Activated CD4-positive, alpha-beta T cell treated with anti-CD3 and anti-CD28 coated beads for 48 hours (primary cell): ENCODE measurements at regions not wholly inside any gene's neighbourhood (a gene's known extent, or its start where the extent isn't known, plus 50 kb on each side); places are given as distances from the start of the nearest gene placed in this dataset.
A peak's percentile ranks its signal among the peaks of the same experiment; 100 is the strongest.
"Not testable (repeated sequence)": the region's sequence is repeated elsewhere in the genome, so short reads cannot be mapped to it uniquely, and the experiment has no call there.

Experiments used
- DNase-seq: peaks from one replicate; pipeline ENCODE4 v3.0.0-alpha.2; 2020

GRCh38 chr6:158881276-158881675 lies 62.1 kb upstream of the EZR start:
- DNase-seq = not testable (repeated sequence)

GRCh38 chr6:158879180-158879579 lies 60.0 kb upstream of the EZR start:
- DNase-seq = peak; percentile 80

GRCh38 chr6:158877716-158878115 lies 58.5 kb upstream of the EZR start:
- DNase-seq = no peak

DNA sequence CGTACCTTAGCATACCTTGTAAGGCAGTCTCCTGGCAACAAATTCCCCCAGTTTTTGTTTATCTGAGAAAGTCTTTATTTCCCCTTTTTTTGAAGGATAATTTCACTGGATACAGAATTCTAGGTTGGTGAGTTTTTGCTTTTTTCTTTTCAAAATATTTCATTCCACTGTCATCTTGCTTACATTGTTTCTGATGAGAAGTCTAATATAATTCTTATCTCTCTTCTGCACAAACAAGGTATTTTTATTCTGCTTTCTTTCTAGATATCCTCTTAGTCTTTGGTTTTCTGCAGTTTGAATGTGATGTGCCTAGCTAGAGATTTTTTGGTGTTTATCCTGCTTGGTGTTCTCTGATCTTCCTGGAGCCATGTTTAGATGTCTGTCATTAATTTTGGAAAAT lies 57.7 kb upstream of the EZR start:
- no peak for DNase-seq

GRCh38 chr6:158870649-158870957 lies 51.4 kb upstream of the EZR start:
- no peak for DNase-seq

GRCh38 chr6:158869826-158870648 lies 50.9 kb upstream of the EZR start:
- peak; percentile 97 for DNase-seq

DNA sequence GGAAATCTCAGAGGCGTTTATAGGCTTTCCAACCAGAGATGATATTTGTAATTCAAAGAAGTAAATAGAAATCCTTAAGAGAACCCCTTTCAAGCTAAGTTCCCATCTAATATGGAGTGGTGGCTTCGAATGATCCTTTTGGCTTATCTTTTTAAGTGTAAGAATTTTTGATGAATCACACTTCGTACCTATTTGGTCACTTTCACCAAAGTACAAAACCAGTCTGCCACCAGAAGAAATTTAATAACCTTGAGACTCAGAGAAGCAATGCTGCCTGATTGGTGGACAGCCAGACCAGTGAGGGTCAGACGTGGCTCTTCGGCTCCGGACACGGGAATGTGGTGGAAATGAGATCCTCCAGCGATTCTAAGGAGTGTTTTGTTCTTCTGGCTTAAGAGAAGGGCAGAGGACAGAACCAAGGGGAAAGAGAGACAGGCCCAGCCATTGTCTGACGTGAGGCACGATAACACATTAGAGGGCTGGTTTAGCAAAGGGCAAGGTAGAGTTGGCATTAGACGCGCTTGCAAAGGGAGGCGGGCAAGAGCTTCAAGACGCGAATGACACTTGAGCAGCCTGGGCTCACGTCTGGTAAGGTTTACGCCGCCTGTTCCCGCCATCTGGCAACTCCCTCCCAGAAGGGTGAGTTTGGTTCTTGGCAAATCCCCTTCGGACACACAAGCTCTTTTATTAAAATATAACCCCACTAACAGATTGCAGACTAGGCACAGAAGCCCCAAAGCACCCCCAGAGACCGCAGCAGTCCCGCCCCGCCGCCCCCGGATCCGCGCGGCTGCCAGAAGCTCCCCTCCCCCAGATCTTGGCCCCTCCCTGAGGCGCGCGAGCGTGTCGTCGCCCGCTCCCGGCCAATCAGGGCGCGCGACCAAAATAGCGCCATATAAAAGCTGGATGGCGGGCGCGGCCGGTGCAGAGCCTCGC lies 50.0 kb upstream of the EZR start:
- no peak for DNase-seq
